HCT116 (cell line): ENCODE measurements at regions not wholly inside any gene's neighbourhood (a gene's known extent, or its start where the extent isn't known, plus 50 kb on each side); places are given as distances from the start of the nearest gene placed in this dataset.

Experiments used
- ATAC-seq: fragments of 200-7000 bp; cut with Tn5 transposase; 2 replicates; pipeline ENCODE4 v1.9.1; 2020; ENCODE audit warnings: mild to moderate bottlenecking, moderate library complexity
- BruUV-seq: library from RNA; stranded (reverse); fragments of 400-500 nt; replicated peaks from 2 replicates; lab custom pipeline; 2021; lab: Mats Ljungman, UMichigan
- CTCF ChIA-PET: fragments of 300-600 bp; sonication (Branson Sonifier 250); formaldehyde crosslinking; loops from one replicate; lab custom pipeline; 2021; ENCODE audit warnings: antibody characterized with exemption; lab: Charles Lee
- POLR2A ChIA-PET: fragments of 300-600, 350-600 bp; sonication (Branson Sonifier 250); formaldehyde crosslinking; loops from one replicate; lab custom pipeline; 2021; ENCODE audit warnings: antibody characterized with exemption; lab: Charles Lee
- RAD21 ChIA-PET, 2 experiments: fragments of 300-600 bp; sonication (Branson Sonifier 250); formaldehyde crosslinking; loops; one replicate each; lab custom pipeline; 2023; ENCODE audit warnings: low total read pairs in 2 of 2; ENCODE audit not compliant: uncharacterized antibody in 2 of 2, unreplicated experiment in 2 of 2, low non-redundant PET in 1 of 2; lab: Charles Lee
- DNase-seq: peaks from one replicate; pipeline ENCODE4 v3.0.0-alpha.2; 2010; ENCODE audit warnings: low read depth, low spot score
- H2AFZ ChIP-seq: fragments of 200-600 bp; shearing (Covaris generic), sonication (generic); 2 replicates; pipeline ENCODE4 v1.6.1; 2017; ENCODE audit warnings: low read depth, mixed run types, mixed read lengths, antibody characterized with exemption, low read length; ENCODE audit not compliant: poor library complexity, severe bottlenecking
- H3K27ac ChIP-seq: 2 replicates; pipeline ENCODE4 v1.5.1; 2012; ENCODE audit warnings: low read depth, low read length
- H3K27me3 ChIP-seq: fragments of 200-600 bp; sonication (generic); 2 replicates; pipeline ENCODE4 v1.6.1; 2016; ENCODE audit warnings: mixed run types, low read length, mixed read lengths; ENCODE audit not compliant: insufficient read depth
- H3K36me3 ChIP-seq, 2 experiments: fragments of 200-500 bp in 1 of 2; fragments of 200-600 bp in 1 of 2; sonication (Bioruptor generic) in 1 of 2; sonication (generic) in 1 of 2; 2 replicates each; pipeline versions ENCODE4 v1.5.1 to v1.6.1; 2014 to 2016; ENCODE audit warnings: low read length in 2 of 2, inconsistent platforms in 1 of 2, mixed read lengths in 1 of 2, mixed run types in 1 of 2; ENCODE audit not compliant: insufficient read depth in 2 of 2, control insufficient read depth in 1 of 2
- H3K4me1 ChIP-seq, 2 experiments: fragments of 200-600 bp in 1 of 2; sonication (generic) in 1 of 2; 2 replicates each; pipeline versions ENCODE4 v1.5.1 to v1.6.1; 2012 to 2017; ENCODE audit warnings: low read length in 2 of 2, inconsistent platforms in 1 of 2, mild to moderate bottlenecking in 1 of 2, mixed read lengths in 1 of 2, mixed run types in 1 of 2, moderate library complexity in 1 of 2; ENCODE audit not compliant: insufficient read depth in 2 of 2, control insufficient read depth in 1 of 2
- H3K4me2 ChIP-seq: fragments of 200-600 bp; sonication (generic); 2 replicates; pipeline ENCODE4 v1.6.1; 2017; ENCODE audit warnings: mixed run types, low read length, mixed read lengths
- H3K4me3 ChIP-seq, 2 experiments: fragments of 200-600 bp in 1 of 2; sonication (generic) in 1 of 2; replicated peaks in 1 of 2; 2 replicates each; pipeline ENCODE4 v1.5.1; 2011 to 2016; ENCODE audit warnings: low read length in 2 of 2, control low read depth in 1 of 2, low read depth in 1 of 2, mild to moderate bottlenecking in 1 of 2, mixed read lengths in 1 of 2, mixed run types in 1 of 2
- H3K79me2 ChIP-seq: fragments of 200-600 bp; sonication (generic); 2 replicates; pipeline ENCODE4 v1.6.1; 2017; ENCODE audit warnings: mild to moderate bottlenecking, mixed run types, low read length, moderate library complexity, mixed read lengths; ENCODE audit not compliant: insufficient read depth
- H3K9ac ChIP-seq: fragments of 200-600 bp; sonication (generic); 2 replicates; pipeline ENCODE4 v1.6.1; 2016; ENCODE audit warnings: low read length, mixed read lengths
- H3K9me2 ChIP-seq: fragments of 200-600 bp; sonication (generic), shearing (Covaris generic); 2 replicates; pipeline ENCODE4 v1.6.1; 2017; ENCODE audit warnings: mixed run types, mild to moderate bottlenecking, moderate library complexity; ENCODE audit not compliant: insufficient read depth
- H3K9me3 ChIP-seq, 2 experiments: fragments of 200-500 bp in 1 of 2; fragments of 200-600 bp in 1 of 2; sonication (Bioruptor generic) in 1 of 2; sonication (generic) in 1 of 2; 2 replicates each; pipeline ENCODE4 v1.6.1; 2014 to 2017; ENCODE audit warnings: low read length in 2 of 2, mixed read lengths in 2 of 2, inconsistent platforms in 1 of 2, low read depth in 1 of 2, mild to moderate bottlenecking in 1 of 2, mixed run types in 1 of 2, moderate library complexity in 1 of 2; ENCODE audit not compliant: control insufficient read depth in 1 of 2, insufficient read depth in 1 of 2
- H4K20me1 ChIP-seq: fragments of 200-600 bp; sonication (generic), shearing (Covaris generic); 2 replicates; pipeline ENCODE4 v1.6.1; 2017; ENCODE audit warnings: mixed run types, mild to moderate bottlenecking, moderate library complexity; ENCODE audit not compliant: insufficient read depth
- ATF3 ChIP-seq: IDR thresholded peaks from 2 replicates; pipeline ENCODE4 v1.6.1; 2012
- CBX3 ChIP-seq: IDR thresholded peaks from 2 replicates; pipeline ENCODE4 v1.6.1; 2012; ENCODE audit warnings: low read depth
- CEBPB ChIP-seq: IDR thresholded peaks from 2 replicates; pipeline ENCODE4 v1.6.1; 2012; ENCODE audit warnings: low read depth
- EGR1 ChIP-seq: IDR thresholded peaks from 2 replicates; pipeline ENCODE4 v1.6.1; 2012; ENCODE audit warnings: low read depth
- ELF1 ChIP-seq: IDR thresholded peaks from 2 replicates; pipeline ENCODE4 v1.6.1; 2012; ENCODE audit warnings: low read depth, borderline replicate concordance
- EZH2 ChIP-seq: fragments of 200-600 bp; sonication (generic); IDR thresholded peaks from 2 replicates; pipeline ENCODE4 v1.6.1; 2017; ENCODE audit warnings: antibody characterized with exemption, mixed run types
- EZH2phosphoT487 ChIP-seq: fragments of 200-600 bp; IDR thresholded peaks from 2 replicates; pipeline ENCODE4 v1.6.1; 2018; ENCODE audit warnings: antibody characterized with exemption, borderline replicate concordance
- FOSL1 ChIP-seq: IDR thresholded peaks from 2 replicates; pipeline ENCODE4 v1.6.1; 2012; ENCODE audit warnings: low read depth
- JUND ChIP-seq: IDR thresholded peaks from 2 replicates; pipeline ENCODE4 v1.6.1; 2012
- POLR2A ChIP-seq: IDR thresholded peaks from 2 replicates; pipeline ENCODE4 v1.7.0; 2011; ENCODE audit warnings: borderline replicate concordance; ENCODE audit not compliant: insufficient read depth, insufficient read length; ENCODE audit errors: extremely low read depth
- RAD21 ChIP-seq: IDR thresholded peaks from 2 replicates; pipeline ENCODE4 v1.6.1; 2012; ENCODE audit warnings: low read depth, mild to moderate bottlenecking
- SIN3A ChIP-seq: IDR thresholded peaks from 2 replicates; pipeline ENCODE4 v1.6.1; 2012; ENCODE audit warnings: low read depth
- SP1 ChIP-seq: IDR thresholded peaks from 2 replicates; pipeline ENCODE4 v1.6.1; 2012; ENCODE audit warnings: low read depth
- ZFX ChIP-seq: fragments of 450-650 bp; IDR thresholded peaks from 2 replicates; pipeline ENCODE4 v1.6.1; 2017
- ZNF274 ChIP-seq: fragments of 200-500 bp; sonication (Bioruptor generic); IDR thresholded peaks from 2 replicates; pipeline ENCODE4 v1.6.1; 2014; ENCODE audit warnings: mild to moderate bottlenecking, low read depth, low read length, inconsistent platforms
- intact Hi-C: fragments of 100-400 bp; cut with micrococcal nuclease; formaldehyde crosslinking; loops from 2 replicates; pipeline ENCODE4 v1.10.0; 2022

GRCh38 chr7:35333265-35333664, 79.4 kb upstream of the TBX20 start (continued):
- TF ChIP-seq SIN3A, result no peak
- no peak for TF ChIP-seq ELF1

- DNase-seq, result no peak
- no peak overlapping the region for H3K27ac ChIP-seq
- 0 out of 2 replicates have a peak, but pooled peaks cover 3% of the 10 kb centered on the region for H3K9me2 ChIP-seq
- RAD21 ChIA-PET, result no interaction called here
- no peaks in the 10 kb centered on the region for H3K27me3 ChIP-seq
- TF ChIP-seq RAD21 (no peak), ZNF274 (no peak), CBX3 (no peak), JUND (no peak)
- no peak overlapping the region for H3K4me3 ChIP-seq
- no TSS peak for BruUV-seq
- H3K79me2 ChIP-seq, result no peaks in the 10 kb centered on the region
- CTCF ChIA-PET, result no interaction called here
- no peaks in the 10 kb centered on the region for H3K4me1 ChIP-seq
- no peak for ATAC-seq
- no peaks in the 10 kb centered on the region for H3K9me3 ChIP-seq
- H3K36me3 ChIP-seq, result no peaks in the 10 kb centered on the region
- H4K20me1 ChIP-seq, result no peaks in the 10 kb centered on the region
- intact Hi-C loops, result no loop called here
- POLR2A ChIA-PET, result no interaction called here
- H3K4me2 ChIP-seq, result no peak overlapping the region
- no peak overlapping the region for H3K9ac ChIP-seq
- H2AFZ ChIP-seq, result no peak overlapping the region
Measured at GRCh38 chr7:35331730-35332678, 78.1 kb upstream of the TBX20 start.

GRCh38 chr7:35329026-35329425, 75.1 kb upstream of the TBX20 start:
- ATAC-seq, result no peak
- Histone ChIP-seq H3K4me1 (no peaks in the 10 kb centered on the region), H3K9ac (no peak overlapping the region), H3K4me3 (no peak overlapping the region), H3K36me3 (no peaks in the 10 kb centered on the region), H3K27ac (no peak overlapping the region), H3K27me3 (no peaks in the 10 kb centered on the region), H3K9me3 (peaks cover 0 to 5% of the 10 kb centered on the region in 2 experiments; a peak in 1 of 4 replicates), H4K20me1 (no peaks in the 10 kb centered on the region), H3K9me2 (0 out of 2 replicates have a peak, but pooled peaks cover 3% of the 10 kb centered on the region), H3K79me2 (no peaks in the 10 kb centered on the region), H2AFZ (no peak overlapping the region), H3K4me2 (no peak overlapping the region)
- intact Hi-C loops, result no loop called here
- no TSS peak for BruUV-seq
- RAD21 ChIA-PET, result no interaction called here
- TF ChIP-seq EZH2, result no peak
- TF ChIP-seq CBX3, result no peak
- no peak for TF ChIP-seq ZFX
- no peak for TF ChIP-seq FOSL1
- TF ChIP-seq CEBPB, result no peak
- TF ChIP-seq ATF3, result no peak
- TF ChIP-seq SP1, result no peak
- no peak for TF ChIP-seq ELF1
- TF ChIP-seq POLR2A, result no peak
- no peak for TF ChIP-seq EZH2phosphoT487
- no peak for TF ChIP-seq EGR1
- no peak for DNase-seq
- POLR2A ChIA-PET, result no interaction called here
- CTCF ChIA-PET, result no interaction called here
